Progenitor cell of endocrine pancreas (in vitro differentiated cells): ENCODE measurements at regions not wholly inside any gene's neighbourhood (a gene's known extent, or its start where the extent isn't known, plus 50 kb on each side); places are given as distances from the start of the nearest gene placed in this dataset.

Source experiments
- DNase-seq: peaks from one replicate; pipeline ENCODE4 v3.0.0; 2021; ENCODE audit warnings: low spot score; ENCODE audit not compliant: unreplicated experiment
- H3K27ac Mint-ChIP-seq: 2 replicates; pipeline ENCODE4 v1.8.0; 2021; ENCODE audit warnings: mild to moderate bottlenecking, moderate library complexity, mixed read lengths
- H3K27me3 Mint-ChIP-seq: 2 replicates; pipeline ENCODE4 v1.8.0; 2021; ENCODE audit warnings: mixed read lengths
- H3K36me3 Mint-ChIP-seq: 2 replicates; pipeline ENCODE4 v1.8.0; 2022; ENCODE audit warnings: mixed read lengths; ENCODE audit not compliant: insufficient read depth
- H3K4me1 Mint-ChIP-seq: 2 replicates; pipeline ENCODE4 v1.8.0; 2021; ENCODE audit warnings: low read depth, mixed read lengths
- H3K4me3 Mint-ChIP-seq: 2 replicates; pipeline ENCODE4 v1.8.0; 2021; ENCODE audit warnings: low read depth, mild to moderate bottlenecking, moderate library complexity, mixed read lengths
- H3K9me3 Mint-ChIP-seq: 2 replicates; pipeline ENCODE4 v1.8.0; 2021; ENCODE audit warnings: low read depth, mixed read lengths
- CTCF ChIP-seq: fragments of 200-600 bp; sonication (generic); IDR thresholded peaks from one replicate; pipeline ENCODE4 v1.5.0; 2021; ENCODE audit warnings: antibody characterized with exemption, mild to moderate bottlenecking; ENCODE audit not compliant: unreplicated experiment

DNA sequence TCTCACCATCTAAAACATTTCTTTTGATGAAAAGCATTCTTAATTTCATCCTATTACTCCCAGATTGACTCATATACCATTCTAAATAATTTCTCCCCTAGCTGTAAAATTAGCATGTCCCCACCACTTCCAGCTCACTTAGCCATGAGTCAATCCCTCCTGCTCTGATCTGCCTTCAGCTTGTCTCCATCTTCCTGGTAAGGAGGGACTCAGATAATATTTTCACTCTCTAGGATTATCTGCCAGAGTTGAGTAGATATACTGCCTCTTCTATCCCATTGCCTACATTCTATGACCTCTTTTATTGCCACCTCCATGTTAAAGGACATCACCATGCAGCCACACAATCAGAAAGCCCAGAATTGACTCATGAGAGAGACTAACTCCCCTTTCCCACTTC is 348.8 kb upstream of the POU3F2 start:
- H3K4me3 Mint-ChIP-seq: no peak overlapping the region
- peaks cover 28% of the 10 kb centered on the region for H3K4me1 Mint-ChIP-seq
- H3K36me3 Mint-ChIP-seq: no peaks in the 10 kb centered on the region
- DNase-seq: no peak
- peaks cover under 1% of the 10 kb centered on the region for H3K9me3 Mint-ChIP-seq
- no peak overlapping the region for H3K27ac Mint-ChIP-seq
- no peak for TF ChIP-seq CTCF
- H3K27me3 Mint-ChIP-seq: no peaks in the 10 kb centered on the region

DNA sequence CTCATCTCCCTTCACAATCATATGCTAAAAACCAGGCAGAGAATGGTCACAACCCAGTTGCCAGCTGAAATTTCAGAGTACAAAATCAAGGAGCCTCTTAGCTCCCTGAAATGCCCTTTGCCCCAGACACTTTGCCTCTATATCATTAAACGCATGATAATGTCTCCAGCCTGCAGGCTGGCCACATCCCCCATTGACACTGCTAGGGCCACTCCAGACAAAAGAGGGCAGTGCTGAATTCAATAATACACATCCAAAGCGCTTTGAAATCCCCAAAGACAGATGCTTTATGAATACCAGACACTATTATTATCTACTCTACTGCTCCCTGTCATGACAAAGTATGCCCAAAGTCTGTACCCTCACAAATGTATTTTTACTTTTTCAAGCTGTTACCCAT is 348.3 kb upstream of the POU3F2 start:
- no peaks in the 10 kb centered on the region for H3K9me3 Mint-ChIP-seq
- no peak for DNase-seq
- no peak overlapping the region for H3K27ac Mint-ChIP-seq
- peaks cover 28% of the 10 kb centered on the region for H3K4me1 Mint-ChIP-seq
- no peak for TF ChIP-seq CTCF
- no peak overlapping the region for H3K4me3 Mint-ChIP-seq
- no peaks in the 10 kb centered on the region for H3K36me3 Mint-ChIP-seq
- H3K27me3 Mint-ChIP-seq: peaks cover under 1% of the 10 kb centered on the region

GRCh38 chr6:98487612-98488011 is 346.8 kb upstream of the POU3F2 start:
- no peaks in the 10 kb centered on the region for H3K9me3 Mint-ChIP-seq
- no peaks in the 10 kb centered on the region for H3K36me3 Mint-ChIP-seq
- no peak for TF ChIP-seq CTCF
- no peak overlapping the region for H3K27ac Mint-ChIP-seq
- DNase-seq: no peak
- peaks cover 28% of the 10 kb centered on the region for H3K4me1 Mint-ChIP-seq
- peaks cover 2% of the 10 kb centered on the region for H3K27me3 Mint-ChIP-seq
- no peak overlapping the region for H3K4me3 Mint-ChIP-seq

- no peaks in the 10 kb centered on the region for H3K9me3 Mint-ChIP-seq
- no peak for DNase-seq
- H3K27me3 Mint-ChIP-seq: no peaks in the 10 kb centered on the region
- no peaks in the 10 kb centered on the region for H3K36me3 Mint-ChIP-seq
- TF ChIP-seq CTCF: no peak
- H3K4me1 Mint-ChIP-seq: peaks cover 7% of the 10 kb centered on the region
- H3K4me3 Mint-ChIP-seq: no peak overlapping the region
- H3K27ac Mint-ChIP-seq: no peak overlapping the region
These were observed 336.1 kb upstream of the POU3F2 start for GRCh38 chr6:98498144-98498775.

GRCh38 chr6:98498866-98499265 is 335.5 kb upstream of the POU3F2 start:
- no peak for DNase-seq
- Mint-ChIP-seq H3K27ac (no peak overlapping the region), H3K9me3 (no peaks in the 10 kb centered on the region), H3K4me1 (peaks cover 7% of the 10 kb centered on the region), H3K36me3 (no peaks in the 10 kb centered on the region), H3K27me3 (no peaks in the 10 kb centered on the region), H3K4me3 (no peak overlapping the region)
- TF ChIP-seq CTCF: no peak
